ENCODE measurements at regions not wholly inside any gene's neighbourhood (a gene's known extent, or its start where the extent isn't known, plus 50 kb on each side); places are given as distances from the start of the nearest gene placed in this dataset.

GRCh38 chr6:25070547-25071366 is 135.0 kb upstream of the RIPOR2 start:
- H3K4me3 ChIP-seq: no peak overlapping the region
- DNase-seq: peak; percentile 78
- intact Hi-C loops (cut with DNase I): no loop called here

DNA sequence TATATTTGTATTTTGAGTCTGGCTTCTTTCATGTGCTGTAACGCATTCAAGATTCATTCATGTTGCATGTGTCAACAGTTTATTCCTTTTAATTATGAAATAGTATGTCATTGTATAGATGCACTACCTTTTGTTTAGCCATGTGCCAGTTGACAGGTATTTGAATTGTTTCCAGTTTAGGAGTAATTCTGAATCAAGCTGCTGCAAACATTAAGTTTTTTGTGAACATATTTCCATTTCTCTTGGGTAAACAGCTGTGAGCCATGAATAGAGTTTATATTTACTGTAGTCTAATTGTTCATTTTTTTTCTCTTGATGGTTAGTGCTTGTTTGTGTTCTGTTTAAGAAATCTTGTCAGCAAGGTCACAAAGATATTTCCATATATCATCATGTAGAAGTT is 142.4 kb upstream of the RIPOR2 start:
- ATAC-seq (no peak), DNase-seq (no peak)
- Histone ChIP-seq H3K4me1 (no peaks in the 10 kb centered on the region), H3K27me3 (ENCODE audit: low read depth) (no peaks in the 10 kb centered on the region), H3K27ac (no peak overlapping the region), H3K4me3 (no peak overlapping the region), H3K9me3 (no peaks in the 10 kb centered on the region), H3K36me3 (peaks cover 28% of the 10 kb centered on the region)
- intact Hi-C loops (cut with DNase I): no loop called here
- TF ChIP-seq CTCF (IDR thresholded peaks at IDR 0.05): no peak

More at GRCh38 chr6:25070547-25071366, 135.0 kb upstream of the RIPOR2 start:
- H3K27me3 ChIP-seq (ENCODE audit: low read depth): no peaks in the 10 kb centered on the region
- TF ChIP-seq CTCF (IDR thresholded peaks at IDR 0.05): peak; percentile 92
- H3K27ac ChIP-seq: no peak overlapping the region
- ATAC-seq: peak; percentile 92 to 96
- no peaks in the 10 kb centered on the region for H3K4me1 ChIP-seq
- no peaks in the 10 kb centered on the region for H3K9me3 ChIP-seq
- H3K36me3 ChIP-seq: no peaks in the 10 kb centered on the region

DNA sequence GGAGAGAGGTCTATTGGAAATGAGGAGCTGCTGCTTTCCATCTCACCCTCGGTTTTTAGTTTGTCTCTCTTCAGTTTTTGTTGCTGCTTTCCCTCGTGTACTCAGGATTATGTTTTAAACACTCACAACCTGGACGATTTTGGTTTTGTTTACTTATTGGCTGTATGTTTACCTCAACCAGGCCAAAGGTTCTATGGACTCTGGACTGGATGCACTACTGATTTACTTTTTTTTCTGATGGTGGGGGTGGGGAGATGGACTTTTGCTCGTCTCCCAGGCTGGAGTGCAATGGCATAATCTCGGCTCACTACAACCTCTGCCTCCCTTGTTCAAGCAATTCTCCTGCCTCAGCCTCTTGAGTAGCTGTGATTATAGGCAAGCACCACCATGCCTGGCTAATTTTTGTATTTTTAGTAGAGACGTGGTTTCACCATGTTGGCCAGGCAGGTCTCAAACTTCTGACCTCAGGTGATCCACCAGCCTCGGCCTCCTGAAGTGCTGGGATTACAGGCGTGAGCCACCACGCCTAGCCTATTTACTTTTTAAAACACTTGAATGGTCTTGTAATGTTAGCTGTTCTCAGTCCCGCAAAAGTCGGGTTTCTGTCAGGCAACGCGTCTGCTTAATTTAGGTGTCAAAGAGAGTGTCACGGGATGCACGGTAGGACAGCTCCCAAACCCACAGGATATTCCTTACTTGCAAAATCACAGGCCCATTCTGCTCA is 148.2 kb upstream of the RIPOR2 start:
- DNase-seq: no peak
- no peak overlapping the region for H3K27ac ChIP-seq
- intact Hi-C loops (cut with DNase I): no loop called here
- TF ChIP-seq CTCF (IDR thresholded peaks at IDR 0.05): no peak
- peaks cover 37% of the 10 kb centered on the region for H3K4me1 ChIP-seq
- no peak overlapping the region for H3K4me3 ChIP-seq
- no peaks in the 10 kb centered on the region for H3K9me3 ChIP-seq
- H3K27me3 ChIP-seq (ENCODE audit: low read depth): no peaks in the 10 kb centered on the region
- ATAC-seq: no peak
- peaks cover 80% of the 10 kb centered on the region for H3K36me3 ChIP-seq

GRCh38 chr6:25084508-25084833 is 148.7 kb upstream of the RIPOR2 start:
- Histone ChIP-seq H3K27ac (peak overlapping the region; percentile 47), H3K9me3 (no peaks in the 10 kb centered on the region), H3K4me1 (peaks cover 41% of the 10 kb centered on the region), H3K27me3 (ENCODE audit: low read depth) (no peaks in the 10 kb centered on the region), H3K36me3 (peaks cover 85% of the 10 kb centered on the region), H3K4me3 (no peak overlapping the region)
- DNase-seq (no peak), ATAC-seq (no peak)
- intact Hi-C loops (cut with DNase I): no loop called here
- TF ChIP-seq CTCF (IDR thresholded peaks at IDR 0.05): no peak

DNA sequence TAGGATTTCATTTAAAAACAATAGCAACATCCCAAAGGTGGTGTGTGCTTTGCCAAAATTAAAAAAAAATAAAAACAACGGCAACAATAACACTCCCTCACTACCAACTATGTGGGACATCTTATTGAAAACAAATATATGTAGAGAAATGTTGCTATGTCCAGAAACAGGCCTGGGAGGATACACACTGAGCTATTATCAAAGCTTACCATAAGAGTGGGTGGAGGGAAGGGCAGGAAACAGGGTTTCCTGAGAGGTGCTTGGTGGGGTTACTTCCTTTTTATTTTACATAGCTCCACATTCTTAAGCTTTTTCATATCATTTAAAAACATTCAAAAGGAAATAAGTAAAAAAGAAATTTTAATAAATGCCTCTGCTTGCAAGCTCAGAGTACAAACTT is 150.0 kb upstream of the RIPOR2 start:
- intact Hi-C loops (cut with DNase I): no loop called here
- DNase-seq (no peak), ATAC-seq (peak; percentile 48 to 51)

More for the DNA sequence above, 150.0 kb upstream of the RIPOR2 start:
- Histone ChIP-seq H3K4me3 (no peak overlapping the region), H3K27me3 (ENCODE audit: low read depth) (no peaks in the 10 kb centered on the region), H3K9me3 (no peaks in the 10 kb centered on the region), H3K27ac (peak overlapping the region; percentile 47), H3K36me3 (peaks cover 89% of the 10 kb centered on the region), H3K4me1 (peaks cover 47% of the 10 kb centered on the region)
- no peak for TF ChIP-seq CTCF (IDR thresholded peaks at IDR 0.05)
